DND-41 (cell line): ENCODE measurements at regions not wholly inside any gene's neighbourhood (a gene's known extent, or its start where the extent isn't known, plus 50 kb on each side); places are given as distances from the start of the nearest gene placed in this dataset.
"Not testable (repeated sequence)": the region's sequence is repeated elsewhere in the genome, so short reads cannot be mapped to it uniquely, and the experiment has no call there.

Experiments
- EZH2 ChIP-seq: IDR thresholded peaks from 3 replicates; pipeline ENCODE4 v1.6.1; 2012; ENCODE audit warnings: borderline replicate concordance, low read depth, mild to moderate bottlenecking, moderate library complexity, low read length, inconsistent platforms; ENCODE audit not compliant: severe bottlenecking
- TF ChIP-seq, protein P1 (sequence below): IDR thresholded peaks from 2 replicates; pipeline ENCODE4 v1.5.1; 2012; ENCODE audit warnings: borderline replicate concordance, low read length, moderate library complexity, mild to moderate bottlenecking; ENCODE audit not compliant: poor library complexity, severe bottlenecking; ENCODE audit errors: extremely low read depth

DNA sequence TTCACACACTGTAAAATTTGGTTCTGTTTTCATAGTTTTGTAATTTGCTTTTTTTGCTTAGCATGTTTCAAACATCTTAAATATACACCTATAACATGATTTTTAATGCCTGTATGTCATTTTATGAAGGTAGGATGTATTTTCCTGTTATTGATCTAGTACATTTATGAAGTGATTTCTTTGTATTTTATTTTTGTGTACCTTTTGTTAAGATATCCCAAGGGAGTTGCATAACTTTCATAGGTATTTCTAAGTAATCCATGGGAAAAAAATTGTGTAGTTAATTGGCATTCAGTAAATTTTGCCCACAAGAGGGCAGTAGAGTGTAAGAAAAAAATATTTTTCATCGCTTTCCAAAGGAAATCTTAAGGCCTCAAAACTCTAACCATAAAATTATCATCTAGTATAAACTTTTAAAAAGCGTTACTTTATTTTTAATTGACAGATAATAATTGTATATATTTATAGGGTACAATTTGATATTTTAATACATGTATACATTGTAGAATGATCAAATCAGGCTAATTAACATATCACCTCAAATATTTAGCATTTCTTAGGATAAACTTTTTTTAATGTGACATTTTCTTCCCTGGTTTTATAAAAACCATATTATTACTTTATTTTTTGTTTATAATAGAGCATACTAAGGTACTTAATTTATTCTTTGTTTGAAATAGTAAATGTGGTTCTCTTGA is 62.8 kb upstream of the ARL17B start:
- TF ChIP-seq, protein P1, sequence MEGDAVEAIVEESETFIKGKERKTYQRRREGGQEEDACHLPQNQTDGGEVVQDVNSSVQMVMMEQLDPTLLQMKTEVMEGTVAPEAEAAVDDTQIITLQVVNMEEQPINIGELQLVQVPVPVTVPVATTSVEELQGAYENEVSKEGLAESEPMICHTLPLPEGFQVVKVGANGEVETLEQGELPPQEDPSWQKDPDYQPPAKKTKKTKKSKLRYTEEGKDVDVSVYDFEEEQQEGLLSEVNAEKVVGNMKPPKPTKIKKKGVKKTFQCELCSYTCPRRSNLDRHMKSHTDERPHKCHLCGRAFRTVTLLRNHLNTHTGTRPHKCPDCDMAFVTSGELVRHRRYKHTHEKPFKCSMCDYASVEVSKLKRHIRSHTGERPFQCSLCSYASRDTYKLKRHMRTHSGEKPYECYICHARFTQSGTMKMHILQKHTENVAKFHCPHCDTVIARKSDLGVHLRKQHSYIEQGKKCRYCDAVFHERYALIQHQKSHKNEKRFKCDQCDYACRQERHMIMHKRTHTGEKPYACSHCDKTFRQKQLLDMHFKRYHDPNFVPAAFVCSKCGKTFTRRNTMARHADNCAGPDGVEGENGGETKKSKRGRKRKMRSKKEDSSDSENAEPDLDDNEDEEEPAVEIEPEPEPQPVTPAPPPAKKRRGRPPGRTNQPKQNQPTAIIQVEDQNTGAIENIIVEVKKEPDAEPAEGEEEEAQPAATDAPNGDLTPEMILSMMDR = not testable (repeated sequence)
- not testable (repeated sequence) for TF ChIP-seq EZH2
